ENCODE measurements at regions not wholly inside any gene's neighbourhood (a gene's known extent, or its start where the extent isn't known, plus 50 kb on each side); places are given as distances from the start of the nearest gene placed in this dataset.

DNA sequence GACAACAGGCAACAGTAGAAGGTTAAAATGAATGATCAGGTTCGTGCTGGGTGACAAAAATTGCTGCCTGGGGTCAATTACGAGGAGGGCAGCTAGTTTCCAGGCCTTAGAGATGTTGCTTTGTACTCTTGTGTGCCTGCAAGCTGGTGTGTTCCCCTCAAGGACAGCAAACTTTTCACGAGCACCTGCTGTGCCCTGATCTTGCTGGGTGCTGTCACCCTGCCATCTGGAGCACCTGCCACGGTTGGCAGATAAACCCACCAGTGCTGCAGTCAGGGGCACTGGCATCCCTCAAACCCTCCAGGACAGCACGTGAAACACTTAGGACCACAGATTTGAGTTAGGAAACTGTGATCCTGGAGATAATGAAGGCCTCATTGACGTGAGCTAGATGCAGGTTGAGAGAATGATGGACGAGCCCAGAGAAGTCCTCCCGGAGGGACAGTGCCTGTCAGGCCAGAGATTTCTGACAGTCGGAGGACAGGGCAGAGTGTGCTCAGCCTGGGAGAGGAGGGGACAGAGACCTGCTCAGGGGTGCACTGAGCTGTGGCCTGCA lies 104.3 kb upstream of the RAB12 start:
- intact Hi-C loops (cut with micrococcal nuclease) (no loop called here), dilution Hi-C loops (cut with MboI; ENCODE audit: extremely low pct_ligation_motif_present, low sequenced_read_pairs) (no loop called here)
- BruUV-seq (replicated peaks), result no TSS peak
- Histone ChIP-seq H3K27ac (ENCODE audit: insufficient read depth, low read depth, low read length) (no peak overlapping the region), H3K9me3 (replicated peaks; ENCODE audit: control insufficient read depth, insufficient read depth, low read length) (no peaks in the 10 kb centered on the region), H3K27me3 (ENCODE audit: control insufficient read depth in 2 of 2, insufficient read depth in 2 of 2, low read length in 2 of 2) (no peaks in the 10 kb centered on the region), H3K36me3 (ENCODE audit: control insufficient read depth in 2 of 2, extremely low read depth in 1 of 2, insufficient read depth in 2 of 2, low read length in 2 of 2) (no peaks in the 10 kb centered on the region), H2AFZ (ENCODE audit: low read depth, low read length) (no peak overlapping the region), H3K79me2 (ENCODE audit: control insufficient read depth, insufficient read depth, low read length) (no peaks in the 10 kb centered on the region), H3K4me1 (ENCODE audit: control insufficient read depth, extremely low read depth, insufficient read depth, low read length) (no peaks in the 10 kb centered on the region), H3K4me2 (ENCODE audit: insufficient read depth, low read length) (no peak overlapping the region), H3K9ac (replicated peaks; ENCODE audit: extremely low read depth, insufficient read depth, low read length) (no peak overlapping the region), H3K4me3 (replicated peaks in 1 of 3; ENCODE audit: insufficient read depth in 1 of 3, low read depth in 1 of 3, low read length in 3 of 3) (no peak overlapping the region), H3K9me1 (replicated peaks; ENCODE audit: control insufficient read depth, extremely low read depth, insufficient read depth, low read length) (no peaks in the 10 kb centered on the region), H4K20me1 (replicated peaks; ENCODE audit: control insufficient read depth, extremely low read depth, insufficient read depth, low read length) (no peaks in the 10 kb centered on the region)
- CTCF ChIA-PET, result interaction anchor here (1.0 kb wide), 1 partner anchor 25 kb away, joined by 4 read pairs; no protein-coding TSS in a partner anchor
- FAIRE-seq, result no peak
- no peak for DNase-seq (ENCODE audit: low read depth, low spot score)
- no peak for TF ChIP-seq CTCF (IDR thresholded peaks at IDR 0.05; ENCODE audit: extremely low read depth in 1 of 2, insufficient read depth in 1 of 2, low read depth in 1 of 2, low read length in 2 of 2)
- no peak for TF ChIP-seq POLR2AphosphoS5 (IDR thresholded peaks at IDR 0.05; ENCODE audit: insufficient read depth, low read depth, low read length)
- TF ChIP-seq, protein P1, sequence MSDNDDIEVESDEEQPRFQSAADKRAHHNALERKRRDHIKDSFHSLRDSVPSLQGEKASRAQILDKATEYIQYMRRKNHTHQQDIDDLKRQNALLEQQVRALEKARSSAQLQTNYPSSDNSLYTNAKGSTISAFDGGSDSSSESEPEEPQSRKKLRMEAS (IDR thresholded peaks at IDR 0.05; ENCODE audit: insufficient read depth, insufficient read length), result no peak
- POLR2A ChIA-PET, result no interaction called here

DNA sequence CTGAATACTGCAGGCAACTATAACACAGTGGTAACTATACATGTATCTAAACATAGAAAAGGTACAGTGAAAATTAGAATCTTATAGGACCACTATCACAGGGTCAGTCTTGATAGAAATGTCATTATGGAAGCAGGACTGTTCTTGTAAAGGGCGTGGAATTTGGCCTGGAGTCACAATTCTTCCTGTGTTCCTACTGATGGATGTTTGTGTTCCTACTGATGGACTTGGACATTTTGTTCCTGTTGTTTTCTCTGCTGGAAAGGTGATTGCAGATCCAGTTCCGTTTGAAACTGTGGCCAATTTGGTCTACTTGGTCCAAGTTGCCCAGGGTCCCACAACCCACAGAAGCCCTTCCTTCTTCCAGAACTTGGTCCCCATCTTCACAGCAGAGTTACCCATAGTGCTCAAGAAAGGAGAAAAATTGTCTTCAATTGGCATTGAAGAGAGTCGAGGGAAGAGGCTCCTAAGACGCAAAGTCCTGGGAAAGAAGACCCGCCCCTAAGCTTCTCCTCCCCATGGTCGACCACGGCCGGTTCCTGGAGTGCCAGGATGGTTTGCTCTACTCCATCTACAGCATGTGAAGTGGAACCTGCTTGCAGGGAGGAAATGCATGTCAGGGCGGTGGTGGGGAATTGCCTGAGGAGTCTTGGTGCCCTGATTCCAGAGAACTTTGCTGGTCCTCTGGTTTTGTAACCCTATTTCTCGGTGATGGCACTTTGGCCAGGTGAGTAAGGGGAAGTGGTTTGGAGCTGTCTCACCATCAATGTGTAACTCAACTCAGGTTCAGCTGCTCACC lies 102.8 kb upstream of the RAB12 start:
- no peaks in the 10 kb centered on the region for H3K27me3 ChIP-seq (ENCODE audit: control insufficient read depth in 2 of 2, insufficient read depth in 2 of 2, low read length in 2 of 2)
- H4K20me1 ChIP-seq (replicated peaks; ENCODE audit: control insufficient read depth, extremely low read depth, insufficient read depth, low read length), result no peaks in the 10 kb centered on the region
- H2AFZ ChIP-seq (ENCODE audit: low read depth, low read length), result no peak overlapping the region
- ChIA-PET CTCF (no interaction called here), POLR2A (no interaction called here)
- H3K9me3 ChIP-seq (replicated peaks; ENCODE audit: control insufficient read depth, insufficient read depth, low read length), result no peaks in the 10 kb centered on the region
- no peaks in the 10 kb centered on the region for H3K9me1 ChIP-seq (replicated peaks; ENCODE audit: control insufficient read depth, extremely low read depth, insufficient read depth, low read length)
- no peak overlapping the region for H3K4me2 ChIP-seq (ENCODE audit: insufficient read depth, low read length)
- no peak overlapping the region for H3K27ac ChIP-seq (ENCODE audit: insufficient read depth, low read depth, low read length)
- no peak overlapping the region for H3K4me3 ChIP-seq (replicated peaks in 1 of 3; ENCODE audit: insufficient read depth in 1 of 3, low read depth in 1 of 3, low read length in 3 of 3)
- no peaks in the 10 kb centered on the region for H3K36me3 ChIP-seq (ENCODE audit: control insufficient read depth in 2 of 2, extremely low read depth in 1 of 2, insufficient read depth in 2 of 2, low read length in 2 of 2)
- BruUV-seq (replicated peaks), result no TSS peak
- DNase-seq (ENCODE audit: low read depth, low spot score), result no peak
- H3K9ac ChIP-seq (replicated peaks; ENCODE audit: extremely low read depth, insufficient read depth, low read length), result no peak overlapping the region
- dilution Hi-C loops (cut with MboI; ENCODE audit: extremely low pct_ligation_motif_present, low sequenced_read_pairs) (no loop called here), intact Hi-C loops (cut with micrococcal nuclease) (no loop called here)
- H3K79me2 ChIP-seq (ENCODE audit: control insufficient read depth, insufficient read depth, low read length), result no peaks in the 10 kb centered on the region
- TF ChIP-seq, protein P1 (IDR thresholded peaks at IDR 0.05; ENCODE audit: insufficient read depth, insufficient read length), result no peak
- TF ChIP-seq CTCF (IDR thresholded peaks at IDR 0.05; ENCODE audit: extremely low read depth in 1 of 2, insufficient read depth in 1 of 2, low read depth in 1 of 2, low read length in 2 of 2) (no peak), EZH2 (IDR thresholded peaks at IDR 0.05; ENCODE audit: borderline replicate concordance, low read depth, low read length, severe bottlenecking) (no peak)
- FAIRE-seq, result no peak
- no peaks in the 10 kb centered on the region for H3K4me1 ChIP-seq (ENCODE audit: control insufficient read depth, extremely low read depth, insufficient read depth, low read length)
